Ectodermal cell (in vitro differentiated cells): ENCODE measurements at regions not wholly inside any gene's neighbourhood (a gene's known extent, or its start where the extent isn't known, plus 50 kb on each side); places are given as distances from the start of the nearest gene placed in this dataset.
A peak's percentile ranks its signal among the peaks of the same experiment; 100 is the strongest.
"Not testable (repeated sequence)": the region's sequence is repeated elsewhere in the genome, so short reads cannot be mapped to it uniquely, and the experiment has no call there.

Experiments used
- H3K27ac ChIP-seq: 2 replicates; pipeline ENCODE4 v1.7.0; 2013; ENCODE audit warnings: mild to moderate bottlenecking, low read depth, low read length; ENCODE audit not compliant: insufficient read depth, poor library complexity, severe bottlenecking
- H3K27me3 ChIP-seq: 2 replicates; pipeline ENCODE4 v1.7.0; 2013; ENCODE audit warnings: mild to moderate bottlenecking, low read length; ENCODE audit not compliant: insufficient read depth, control insufficient read depth, poor library complexity, severe bottlenecking
- H3K36me3 ChIP-seq: one replicate; pipeline ENCODE4 v1.7.0; 2013; ENCODE audit warnings: low read length; ENCODE audit not compliant: control insufficient read depth, insufficient read depth
- H3K4me1 ChIP-seq: one replicate; pipeline ENCODE4 v1.7.0; 2013; ENCODE audit warnings: low read length; ENCODE audit not compliant: control insufficient read depth, insufficient read depth
- H3K4me3 ChIP-seq: 2 replicates; pipeline ENCODE4 v1.7.0; 2013; ENCODE audit warnings: low read depth, low read length, control low read depth; ENCODE audit not compliant: insufficient read depth
- H3K9me3 ChIP-seq: 2 replicates; pipeline ENCODE4 v1.7.0; 2013; ENCODE audit warnings: mild to moderate bottlenecking, low read length, moderate library complexity; ENCODE audit not compliant: control insufficient read depth
- WGBS, 2 experiments: methylation state at CpG; one replicate each; pipeline ENCODE4 v1.1.7; 2013; ENCODE audit warnings: missing lambda C conversion rate in 2 of 2; 5-methylcytosine and 5-hydroxymethylcytosine counted together

DNA sequence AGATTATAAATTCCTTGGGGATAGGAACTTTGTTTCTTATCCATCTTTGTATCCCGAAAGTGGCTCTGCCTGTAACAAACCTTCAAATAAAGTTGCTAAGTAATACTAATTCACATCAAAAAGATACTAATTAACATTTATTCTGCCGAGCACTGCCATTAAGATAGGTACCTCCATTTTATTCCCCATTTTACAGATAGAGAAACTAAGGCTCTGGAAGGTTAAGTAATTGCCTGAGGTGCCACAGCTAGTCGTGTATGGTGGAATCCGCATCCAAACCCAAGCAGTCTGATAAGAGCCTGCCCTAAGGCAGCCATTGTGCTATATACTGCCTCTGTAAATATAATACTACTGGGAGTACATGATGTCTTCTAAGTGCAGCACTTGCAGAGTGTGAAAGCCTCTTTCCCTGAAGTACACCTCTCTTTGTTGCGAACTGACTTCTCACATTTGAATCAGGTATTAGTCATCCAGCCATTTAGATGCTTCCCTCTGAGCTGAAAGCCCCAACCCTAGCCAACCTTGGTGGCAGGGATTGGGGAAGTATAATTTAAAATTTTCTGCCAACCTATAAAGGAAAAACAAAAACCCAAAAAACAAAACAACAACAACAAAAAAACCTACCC lies 78.5 kb upstream of the CHD2 start:
- WGBS, 2 experiments, result 74 to 80% methylated on average over 5 of the region's 5 CpGs
- H3K27ac ChIP-seq, result peak overlapping the region; percentile 6
- H3K4me3 ChIP-seq, result no peak overlapping the region
- H3K27me3 ChIP-seq, result no peaks in the 10 kb centered on the region
- peaks cover 52% of the 10 kb centered on the region for H3K4me1 ChIP-seq
- no peaks in the 10 kb centered on the region for H3K36me3 ChIP-seq
- H3K9me3 ChIP-seq, result no peaks in the 10 kb centered on the region

- Histone ChIP-seq H3K36me3 (no peaks in the 10 kb centered on the region), H3K27ac (peak overlapping the region; percentile 81), H3K4me1 (peaks cover 48% of the 10 kb centered on the region), H3K9me3 (no peaks in the 10 kb centered on the region), H3K4me3 (no peak overlapping the region), H3K27me3 (no peaks in the 10 kb centered on the region)
- 17 to 21% methylated on average over 2 of the region's 2 CpGs for WGBS, 2 experiments
Observed at GRCh38 chr15:92822216-92823144, 77.6 kb upstream of the CHD2 start.

GRCh38 chr15:92825985-92826384 lies 74.1 kb upstream of the CHD2 start:
- peaks cover 28% of the 10 kb centered on the region for H3K4me1 ChIP-seq
- H3K4me3 ChIP-seq, result no peak overlapping the region
- H3K27me3 ChIP-seq, result no peaks in the 10 kb centered on the region
- no peaks in the 10 kb centered on the region for H3K36me3 ChIP-seq
- 95 to 97% methylated on average over 2 of the region's 2 CpGs for WGBS, 2 experiments
- no peak overlapping the region for H3K27ac ChIP-seq
- H3K9me3 ChIP-seq, result no peaks in the 10 kb centered on the region

- H3K27me3 ChIP-seq, H3K9me3 ChIP-seq: not testable (repeated sequence)
- 94 to 95% methylated on average over 10 of the region's 10 CpGs for WGBS, 2 experiments
Observed at GRCh38 chr15:92827991-92828390, 72.1 kb upstream of the CHD2 start.

GRCh38 chr15:92829875-92830274 lies 70.2 kb upstream of the CHD2 start:
- no peaks in the 10 kb centered on the region for H3K36me3 ChIP-seq
- H3K4me1 ChIP-seq, result peaks cover 29% of the 10 kb centered on the region
- H3K4me3 ChIP-seq, result no peak overlapping the region
- no peaks in the 10 kb centered on the region for H3K9me3 ChIP-seq
- WGBS, 2 experiments, result 95 to 100% methylated on average over 3 of the region's 3 CpGs
- no peaks in the 10 kb centered on the region for H3K27me3 ChIP-seq
- no peak overlapping the region for H3K27ac ChIP-seq

More at GRCh38 chr15:92827991-92828390, 72.1 kb upstream of the CHD2 start:
- H3K36me3 ChIP-seq, H3K27ac ChIP-seq, H3K4me3 ChIP-seq: not testable (repeated sequence)
- peaks cover 25% of the 10 kb centered on the region for H3K4me1 ChIP-seq

GRCh38 chr15:92831336-92831654 lies 68.8 kb upstream of the CHD2 start:
- peaks cover 29% of the 10 kb centered on the region for H3K4me1 ChIP-seq
- WGBS, 2 experiments, result 34 to 56% methylated on average over 3 of the region's 3 CpGs

DNA sequence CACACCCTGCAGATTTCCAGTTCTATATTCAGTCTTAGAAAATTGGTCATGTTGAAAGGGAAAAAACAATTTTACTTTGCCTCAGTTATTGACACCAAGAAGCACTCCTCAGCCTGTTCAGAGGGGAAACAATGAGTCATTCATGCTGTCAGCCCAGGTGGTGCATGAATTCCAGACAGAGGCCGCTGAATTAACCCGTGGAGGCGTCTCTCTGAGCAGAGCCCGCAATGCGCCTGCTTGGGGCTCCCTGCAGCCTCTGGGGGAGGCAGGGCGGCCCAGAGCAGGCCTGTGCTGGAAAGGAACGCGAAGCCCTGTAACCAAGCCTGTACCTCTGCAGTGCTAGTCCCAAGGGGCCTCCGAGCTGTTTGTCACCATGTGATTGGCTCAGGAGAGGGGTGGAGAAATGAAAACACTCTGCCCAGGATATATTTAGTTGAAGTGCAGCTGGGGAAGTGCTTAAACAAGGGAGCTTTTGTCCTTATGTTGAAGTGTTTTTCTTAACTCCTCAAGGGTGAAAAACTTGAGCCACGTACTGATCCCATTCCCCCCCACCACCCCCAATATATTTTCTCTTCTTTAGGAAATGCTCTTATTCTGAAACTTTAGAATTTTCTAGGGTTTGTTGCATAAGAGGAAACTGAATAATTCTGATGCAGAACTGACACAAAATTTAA lies 68.3 kb upstream of the CHD2 start:
- Histone ChIP-seq H3K27me3 (no peaks in the 10 kb centered on the region), H3K36me3 (no peaks in the 10 kb centered on the region), H3K9me3 (no peaks in the 10 kb centered on the region), H3K4me3 (peak overlapping the region; percentile 3), H3K4me1 (peaks cover 29% of the 10 kb centered on the region), H3K27ac (peak overlapping the region; percentile 96)
- WGBS, 2 experiments, result 0% methylated on average over 9 of the region's 10 CpGs

More at GRCh38 chr15:92831336-92831654, 68.8 kb upstream of the CHD2 start:
- H3K27ac ChIP-seq, result peak overlapping the region; percentile 96
- H3K9me3 ChIP-seq, result no peaks in the 10 kb centered on the region
- H3K36me3 ChIP-seq, result no peaks in the 10 kb centered on the region
- no peaks in the 10 kb centered on the region for H3K27me3 ChIP-seq
- H3K4me3 ChIP-seq, result no peak overlapping the region

DNA sequence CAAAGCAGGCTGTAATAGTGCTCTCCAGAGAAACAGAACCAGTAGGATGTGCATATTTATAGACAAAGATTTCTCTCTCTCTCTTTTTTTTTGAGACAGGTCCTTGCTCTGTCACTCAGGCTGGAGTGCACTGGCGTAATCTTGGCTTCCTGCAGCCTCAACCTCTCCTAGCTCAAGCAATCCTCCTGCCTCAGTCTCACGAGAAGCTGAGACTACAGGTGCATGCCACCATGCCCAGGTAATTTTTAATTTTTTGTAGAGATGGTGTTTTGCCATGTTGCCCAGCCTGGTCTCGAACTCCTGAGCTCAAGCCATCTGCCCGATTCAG lies 67.1 kb upstream of the CHD2 start:
- no peak overlapping the region for H3K27ac ChIP-seq
- 92 to 94% methylated on average over 4 of the region's 4 CpGs for WGBS, 2 experiments
- no peaks in the 10 kb centered on the region for H3K27me3 ChIP-seq
- peaks cover 29% of the 10 kb centered on the region for H3K4me1 ChIP-seq
- no peak overlapping the region for H3K4me3 ChIP-seq
- H3K36me3 ChIP-seq, result no peaks in the 10 kb centered on the region
- no peaks in the 10 kb centered on the region for H3K9me3 ChIP-seq

GRCh38 chr15:92833493-92834271 lies 66.4 kb upstream of the CHD2 start:
- 87 to 92% methylated on average over 4 to 5 of the region's 5 CpGs for WGBS, 2 experiments
- Histone ChIP-seq H3K27me3 (no peaks in the 10 kb centered on the region), H3K9me3 (no peaks in the 10 kb centered on the region), H3K4me1 (peaks cover 29% of the 10 kb centered on the region), H3K4me3 (no peak overlapping the region), H3K27ac (no peak overlapping the region), H3K36me3 (no peaks in the 10 kb centered on the region)
